ENCODE measurements at regions not wholly inside any gene's neighbourhood (a gene's known extent, or its start where the extent isn't known, plus 50 kb on each side); places are given as distances from the start of the nearest gene placed in this dataset.

- H2BK5ac ChIP-seq (ENCODE audit: low read depth, low read length, poor library complexity, severe bottlenecking), result no peak overlapping the region
- no peak overlapping the region for H3K18ac ChIP-seq (ENCODE audit: low read depth, low read length)
- H3K4me2 ChIP-seq (ENCODE audit: low read depth, low read length), result no peak overlapping the region
- H2BK15ac ChIP-seq (ENCODE audit: low read depth, low read length), result no peak overlapping the region
- 0% methylated on average over 1 of the region's 9 CpGs; no CpG with 5 or more reads in 1 of the 2 experiments for WGBS, 2 experiments (ENCODE audit: extremely low coverage in 2 of 2, insufficient read length in 1 of 2)
- intact Hi-C loops (cut with micrococcal nuclease) (no loop called here), dilution Hi-C loops (cut with HindIII; ENCODE audit: low sequenced_read_pairs, unreplicated experiment) (no loop called here), in situ Hi-C loops (cut with MboI; ENCODE audit: low sequenced_read_pairs) (no loop called here)
- H3K79me1 ChIP-seq (ENCODE audit: low read depth in 1 of 2, low read length in 2 of 2), result no peaks in the 10 kb centered on the region
- no peaks in the 10 kb centered on the region for H3K4me1 ChIP-seq (ENCODE audit: control insufficient read depth, insufficient read depth, low read length)
- no TSS peak for BruUV-seq (replicated peaks)
- H4K8ac ChIP-seq (ENCODE audit: low read depth in 2 of 2, low read length in 2 of 2), result no peak overlapping the region
- H3K27me3 ChIP-seq (ENCODE audit: control insufficient read depth, insufficient read depth, low read length), result no peaks in the 10 kb centered on the region
- no peak overlapping the region for H2AK9ac ChIP-seq (replicated peaks; ENCODE audit: low read depth, low read length, poor library complexity)
- no peak overlapping the region for H3K27ac ChIP-seq (ENCODE audit: insufficient read depth, low read length)
- no peak overlapping the region for H3K9ac ChIP-seq (ENCODE audit: low read depth, low read length)
- H3K23ac ChIP-seq (ENCODE audit: low read depth, low read length), result no peak overlapping the region
- TF ChIP-seq USF2 (IDR thresholded peaks at IDR 0.05; ENCODE audit: low read depth, low read length) (no peak), POLR2A (IDR thresholded peaks at IDR 0.05; ENCODE audit: low read depth, low read length) (no peak), RFX5 (IDR thresholded peaks at IDR 0.05; ENCODE audit: low read depth, low read length) (no peak), NFE2L2 (IDR thresholded peaks at IDR 0.05; ENCODE audit: low read depth, low read length) (no peak), CEBPB (IDR thresholded peaks at IDR 0.05; ENCODE audit: low read depth, low read length) (no peak), MAZ (IDR thresholded peaks at IDR 0.05; ENCODE audit: borderline replicate concordance, low read depth, low read length) (no peak), BHLHE40 (IDR thresholded peaks at IDR 0.05; ENCODE audit: low read depth, low read length) (no peak), ELK1 (IDR thresholded peaks at IDR 0.05; ENCODE audit: borderline replicate concordance, low read depth, low read length) (no peak), SMC3 (IDR thresholded peaks at IDR 0.05; ENCODE audit: low read depth, low read length) (no peak), RAD21 (IDR thresholded peaks at IDR 0.05; ENCODE audit: low read length) (no peak)
- TF ChIP-seq, protein P1, sequence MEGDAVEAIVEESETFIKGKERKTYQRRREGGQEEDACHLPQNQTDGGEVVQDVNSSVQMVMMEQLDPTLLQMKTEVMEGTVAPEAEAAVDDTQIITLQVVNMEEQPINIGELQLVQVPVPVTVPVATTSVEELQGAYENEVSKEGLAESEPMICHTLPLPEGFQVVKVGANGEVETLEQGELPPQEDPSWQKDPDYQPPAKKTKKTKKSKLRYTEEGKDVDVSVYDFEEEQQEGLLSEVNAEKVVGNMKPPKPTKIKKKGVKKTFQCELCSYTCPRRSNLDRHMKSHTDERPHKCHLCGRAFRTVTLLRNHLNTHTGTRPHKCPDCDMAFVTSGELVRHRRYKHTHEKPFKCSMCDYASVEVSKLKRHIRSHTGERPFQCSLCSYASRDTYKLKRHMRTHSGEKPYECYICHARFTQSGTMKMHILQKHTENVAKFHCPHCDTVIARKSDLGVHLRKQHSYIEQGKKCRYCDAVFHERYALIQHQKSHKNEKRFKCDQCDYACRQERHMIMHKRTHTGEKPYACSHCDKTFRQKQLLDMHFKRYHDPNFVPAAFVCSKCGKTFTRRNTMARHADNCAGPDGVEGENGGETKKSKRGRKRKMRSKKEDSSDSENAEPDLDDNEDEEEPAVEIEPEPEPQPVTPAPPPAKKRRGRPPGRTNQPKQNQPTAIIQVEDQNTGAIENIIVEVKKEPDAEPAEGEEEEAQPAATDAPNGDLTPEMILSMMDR (conservative IDR thresholded peaks at IDR 0.05; ENCODE audit: low read depth, low read length), result no peak
- no peak overlapping the region for H2BK20ac ChIP-seq (ENCODE audit: low read depth, low read length)
- no peak overlapping the region for H4K5ac ChIP-seq (ENCODE audit: low read depth, low read length)
- H2AK5ac ChIP-seq (ENCODE audit: low read depth, low read length), result no peak overlapping the region
- no peak overlapping the region for H2BK120ac ChIP-seq (ENCODE audit: low read depth, low read length)
- no peak overlapping the region for H2AFZ ChIP-seq (replicated peaks; ENCODE audit: low read length, poor library complexity)
- no peaks in the 10 kb centered on the region for H4K20me1 ChIP-seq (ENCODE audit: insufficient read depth, low read length)
- no peak overlapping the region for H3K4ac ChIP-seq (ENCODE audit: low read depth, low read length)
- H3K4me3 ChIP-seq (ENCODE audit: insufficient read depth, low read depth, low read length), result no peak overlapping the region
- no peaks in the 10 kb centered on the region for H3K36me3 ChIP-seq (ENCODE audit: control insufficient read depth, insufficient read depth, low read length)
- ATAC-seq (ENCODE audit: low read depth) (no peak), DNase-seq (no peak)
- ChIA-PET CTCF (no interaction called here), POLR2A (ENCODE audit: unreplicated experiment) (no interaction called here)
- no peak overlapping the region for H3K56ac ChIP-seq (ENCODE audit: extremely low read depth, insufficient read depth, low read length)
- H3K9me1 ChIP-seq (ENCODE audit: insufficient read depth, low read length), result no peaks in the 10 kb centered on the region
- H3K9me3 ChIP-seq (ENCODE audit: control insufficient read depth, insufficient read depth, low read length), result peaks cover 52% of the 10 kb centered on the region
- H3K14ac ChIP-seq (replicated peaks; ENCODE audit: low read depth, low read length), result no peak overlapping the region
- no peak overlapping the region for H4K91ac ChIP-seq (ENCODE audit: insufficient read depth, low read depth, low read length)
Measured at GRCh38 chr14:98952593-98953350, 319.2 kb downstream of the BCL11B start.

All from IMR-90 (cell line).